ENCODE measurements at regions not wholly inside any gene's neighbourhood (a gene's known extent, or its start where the extent isn't known, plus 50 kb on each side); places are given as distances from the start of the nearest gene placed in this dataset.

GRCh38 chr12:107360033-107360432 is 266.7 kb upstream of the CRY1 start:
- TF ChIP-seq CTCF (conservative IDR thresholded peaks at IDR 0.05; ENCODE audit: low read depth, low read length) (no peak), EZH2 (IDR thresholded peaks at IDR 0.05; ENCODE audit: borderline replicate concordance, low read depth, low read length, poor library complexity, severe bottlenecking) (no peak)
- CTCF ChIA-PET: interaction anchor here (0.8 kb wide), 1 partner anchor 42 kb away, joined by 3 read pairs; no protein-coding TSS in a partner anchor
- H3K36me3 ChIP-seq (ENCODE audit: insufficient read depth, low read length, poor library complexity, severe bottlenecking): no peaks in the 10 kb centered on the region
- no peak for DNase-seq (ENCODE audit: low spot score)
- H3K27me3 ChIP-seq (replicated peaks; ENCODE audit: insufficient read depth, low read depth, low read length, poor library complexity): no peaks in the 10 kb centered on the region
- H3K27ac ChIP-seq (ENCODE audit: low read depth, low read length, poor library complexity, severe bottlenecking): no peak overlapping the region
- no peak overlapping the region for H3K4me3 ChIP-seq (ENCODE audit: low read depth, low read length, poor library complexity, severe bottlenecking)
- POLR2A ChIA-PET (ENCODE audit: low non-redundant PET): no interaction called here
- intact Hi-C loops (cut with micrococcal nuclease; ENCODE audit: unreplicated experiment): no loop called here
- peaks cover 10% of the 10 kb centered on the region for H3K4me1 ChIP-seq (ENCODE audit: insufficient read depth, low read length, poor library complexity, severe bottlenecking)
- no TSS peak for BruUV-seq (replicated peaks)
- no peaks in the 10 kb centered on the region for H3K9me3 ChIP-seq (ENCODE audit: low read depth, low read length, poor library complexity, severe bottlenecking)

- CTCF ChIA-PET: no interaction called here
- H3K27ac ChIP-seq (ENCODE audit: low read depth, low read length, poor library complexity, severe bottlenecking): no peak overlapping the region
- H3K27me3 ChIP-seq (replicated peaks; ENCODE audit: insufficient read depth, low read depth, low read length, poor library complexity): no peaks in the 10 kb centered on the region
- BruUV-seq (replicated peaks): no TSS peak
- H3K9me3 ChIP-seq (ENCODE audit: low read depth, low read length, poor library complexity, severe bottlenecking): no peaks in the 10 kb centered on the region
- POLR2A ChIA-PET (ENCODE audit: low non-redundant PET): no interaction called here
- intact Hi-C loops (cut with micrococcal nuclease; ENCODE audit: unreplicated experiment): no loop called here
- TF ChIP-seq CTCF (conservative IDR thresholded peaks at IDR 0.05; ENCODE audit: low read depth, low read length) (no peak), EZH2 (IDR thresholded peaks at IDR 0.05; ENCODE audit: borderline replicate concordance, low read depth, low read length, poor library complexity, severe bottlenecking) (no peak)
- H3K36me3 ChIP-seq (ENCODE audit: insufficient read depth, low read length, poor library complexity, severe bottlenecking): no peaks in the 10 kb centered on the region
- no peak overlapping the region for H3K4me3 ChIP-seq (ENCODE audit: low read depth, low read length, poor library complexity, severe bottlenecking)
- no peak for DNase-seq (ENCODE audit: low spot score)
- peaks cover 10% of the 10 kb centered on the region for H3K4me1 ChIP-seq (ENCODE audit: insufficient read depth, low read length, poor library complexity, severe bottlenecking)
These were observed 267.1 kb upstream of the CRY1 start for GRCh38 chr12:107360482-107360881.

GRCh38 chr12:107361970-107362369 is 268.6 kb upstream of the CRY1 start:
- DNase-seq (ENCODE audit: low spot score): no peak
- intact Hi-C loops (cut with micrococcal nuclease; ENCODE audit: unreplicated experiment): no loop called here
- Histone ChIP-seq H3K4me1 (ENCODE audit: insufficient read depth, low read length, poor library complexity, severe bottlenecking) (peaks cover 10% of the 10 kb centered on the region), H3K36me3 (ENCODE audit: insufficient read depth, low read length, poor library complexity, severe bottlenecking) (no peaks in the 10 kb centered on the region), H3K27me3 (replicated peaks; ENCODE audit: insufficient read depth, low read depth, low read length, poor library complexity) (no peaks in the 10 kb centered on the region), H3K27ac (ENCODE audit: low read depth, low read length, poor library complexity, severe bottlenecking) (no peak overlapping the region), H3K9me3 (ENCODE audit: low read depth, low read length, poor library complexity, severe bottlenecking) (no peaks in the 10 kb centered on the region), H3K4me3 (ENCODE audit: low read depth, low read length, poor library complexity, severe bottlenecking) (no peak overlapping the region)
- TF ChIP-seq EZH2 (IDR thresholded peaks at IDR 0.05; ENCODE audit: borderline replicate concordance, low read depth, low read length, poor library complexity, severe bottlenecking) (no peak), CTCF (conservative IDR thresholded peaks at IDR 0.05; ENCODE audit: low read depth, low read length) (no peak)
- ChIA-PET POLR2A (ENCODE audit: low non-redundant PET) (no interaction called here), CTCF (no interaction called here)
- BruUV-seq (replicated peaks): no TSS peak
